Astrocyte (in vitro differentiated cells and primary cell): ENCODE measurements at regions not wholly inside any gene's neighbourhood (a gene's known extent, or its start where the extent isn't known, plus 50 kb on each side); places are given as distances from the start of the nearest gene placed in this dataset.

Experiments used
- DNase-seq: peaks from one replicate; pipeline ENCODE4 v3.0.0-alpha.2; 2010; ENCODE audit warnings: low read depth
- FAIRE-seq: peaks from 2 replicates; lab custom pipeline; 2011; peaks lifted over from hg19 to GRCh38; lab: Jason Lieb, UNC
- H2AFZ ChIP-seq: 2 replicates; pipeline ENCODE4 v1.6.0; 2012; ENCODE audit warnings: low read depth, low read length, inconsistent platforms
- H3K27ac ChIP-seq: 2 replicates; pipeline ENCODE4 v1.5.1; 2011; ENCODE audit warnings: low read depth, low read length, inconsistent platforms
- H3K27me3 ChIP-seq: 2 replicates; pipeline ENCODE4 v1.6.0; 2011; ENCODE audit warnings: low read length, inconsistent platforms; ENCODE audit not compliant: insufficient read depth
- H3K36me3 ChIP-seq: 2 replicates; pipeline ENCODE4 v1.5.1; 2011; ENCODE audit warnings: low read length, inconsistent platforms; ENCODE audit not compliant: insufficient read depth
- H3K4me1 ChIP-seq: 2 replicates; pipeline ENCODE4 v1.5.1; 2011; ENCODE audit warnings: low read length, inconsistent platforms; ENCODE audit not compliant: insufficient read depth
- H3K4me2 ChIP-seq: 2 replicates; pipeline ENCODE4 v1.6.0; 2012; ENCODE audit warnings: low read length, inconsistent platforms
- H3K4me3 ChIP-seq: 2 replicates; pipeline ENCODE4 v1.5.1; 2011; ENCODE audit warnings: low read depth, mild to moderate bottlenecking, low read length, inconsistent platforms; ENCODE audit not compliant: insufficient read depth
- H3K79me2 ChIP-seq: 2 replicates; pipeline ENCODE4 v1.6.0; 2012; ENCODE audit warnings: mild to moderate bottlenecking, low read length, inconsistent platforms; ENCODE audit not compliant: insufficient read depth
- H3K9ac ChIP-seq: 2 replicates; pipeline ENCODE4 v1.6.0; 2012; ENCODE audit warnings: mild to moderate bottlenecking, low read length, inconsistent platforms
- H3K9me3 ChIP-seq: 2 replicates; pipeline ENCODE4 v1.5.1; 2012; ENCODE audit warnings: low read depth, mild to moderate bottlenecking, low read length, inconsistent platforms; ENCODE audit not compliant: insufficient read depth
- H4K20me1 ChIP-seq: 2 replicates; pipeline ENCODE4 v1.6.0; 2012; ENCODE audit warnings: low read length, inconsistent platforms; ENCODE audit not compliant: insufficient read depth
- H3K27ac Mint-ChIP-seq: one replicate; pipeline ENCODE4 v1.8.0; 2021; ENCODE audit warnings: mild to moderate bottlenecking, mixed read lengths; ENCODE audit not compliant: unreplicated experiment
- H3K27me3 Mint-ChIP-seq: one replicate; pipeline ENCODE4 v1.8.0; 2021; ENCODE audit warnings: low read depth, mixed read lengths; ENCODE audit not compliant: unreplicated experiment
- H3K36me3 Mint-ChIP-seq: one replicate; pipeline ENCODE4 v1.8.0; 2021; ENCODE audit warnings: low read depth, mixed read lengths; ENCODE audit not compliant: unreplicated experiment
- H3K4me1 Mint-ChIP-seq: one replicate; pipeline ENCODE4 v1.8.0; 2021; ENCODE audit warnings: low read depth, mixed read lengths; ENCODE audit not compliant: unreplicated experiment
- H3K4me3 Mint-ChIP-seq: one replicate; pipeline ENCODE4 v1.8.0; 2021; ENCODE audit warnings: mild to moderate bottlenecking, moderate library complexity, mixed read lengths; ENCODE audit not compliant: unreplicated experiment
- H3K9me3 Mint-ChIP-seq: one replicate; pipeline ENCODE4 v1.8.0; 2021; ENCODE audit warnings: mild to moderate bottlenecking, mixed read lengths; ENCODE audit not compliant: unreplicated experiment
- EZH2 ChIP-seq: IDR thresholded peaks from 2 replicates; pipeline ENCODE4 v1.6.1; 2012; ENCODE audit warnings: mild to moderate bottlenecking, low read length, inconsistent platforms; ENCODE audit not compliant: insufficient read depth
- TF ChIP-seq, protein P1 (sequence below): IDR thresholded peaks from 2 replicates; pipeline ENCODE4 v1.5.1; 2011; ENCODE audit warnings: low read depth, mild to moderate bottlenecking, inconsistent platforms, low read length, moderate library complexity; ENCODE audit not compliant: insufficient read depth

- no peak overlapping the region for H3K4me3 Mint-ChIP-seq
- Histone ChIP-seq H3K9me3 (no peaks in the 10 kb centered on the region), H2AFZ (no peak overlapping the region), H3K27me3 (no peaks in the 10 kb centered on the region), H3K4me1 (peaks cover 24% of the 10 kb centered on the region), H3K36me3 (no peaks in the 10 kb centered on the region), H3K27ac (no peak overlapping the region), H3K4me2 (no peak overlapping the region), H4K20me1 (no peaks in the 10 kb centered on the region), H3K79me2 (no peaks in the 10 kb centered on the region), H3K9ac (no peak overlapping the region), H3K4me3 (no peak overlapping the region)
- H3K36me3 Mint-ChIP-seq = no peaks in the 10 kb centered on the region
- H3K27me3 Mint-ChIP-seq = peaks cover 58% of the 10 kb centered on the region
- H3K9me3 Mint-ChIP-seq = no peaks in the 10 kb centered on the region
- TF ChIP-seq, protein P1, sequence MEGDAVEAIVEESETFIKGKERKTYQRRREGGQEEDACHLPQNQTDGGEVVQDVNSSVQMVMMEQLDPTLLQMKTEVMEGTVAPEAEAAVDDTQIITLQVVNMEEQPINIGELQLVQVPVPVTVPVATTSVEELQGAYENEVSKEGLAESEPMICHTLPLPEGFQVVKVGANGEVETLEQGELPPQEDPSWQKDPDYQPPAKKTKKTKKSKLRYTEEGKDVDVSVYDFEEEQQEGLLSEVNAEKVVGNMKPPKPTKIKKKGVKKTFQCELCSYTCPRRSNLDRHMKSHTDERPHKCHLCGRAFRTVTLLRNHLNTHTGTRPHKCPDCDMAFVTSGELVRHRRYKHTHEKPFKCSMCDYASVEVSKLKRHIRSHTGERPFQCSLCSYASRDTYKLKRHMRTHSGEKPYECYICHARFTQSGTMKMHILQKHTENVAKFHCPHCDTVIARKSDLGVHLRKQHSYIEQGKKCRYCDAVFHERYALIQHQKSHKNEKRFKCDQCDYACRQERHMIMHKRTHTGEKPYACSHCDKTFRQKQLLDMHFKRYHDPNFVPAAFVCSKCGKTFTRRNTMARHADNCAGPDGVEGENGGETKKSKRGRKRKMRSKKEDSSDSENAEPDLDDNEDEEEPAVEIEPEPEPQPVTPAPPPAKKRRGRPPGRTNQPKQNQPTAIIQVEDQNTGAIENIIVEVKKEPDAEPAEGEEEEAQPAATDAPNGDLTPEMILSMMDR = no peak
- TF ChIP-seq EZH2 = no peak
- FAIRE-seq (no peak), DNase-seq (no peak)
- peaks cover 16% of the 10 kb centered on the region for H3K4me1 Mint-ChIP-seq
- H3K27ac Mint-ChIP-seq = no peak overlapping the region
Observed at GRCh38 chr9:89802781-89803355, 198.1 kb downstream of the GADD45G start.

GRCh38 chr9:89803403-89803802 is 198.6 kb downstream of the GADD45G start:
- DNase-seq (no peak), FAIRE-seq (no peak)
- Histone ChIP-seq H4K20me1 (no peaks in the 10 kb centered on the region), H3K27me3 (no peaks in the 10 kb centered on the region), H2AFZ (no peak overlapping the region), H3K4me1 (peaks cover 30% of the 10 kb centered on the region), H3K4me3 (no peak overlapping the region), H3K9me3 (no peaks in the 10 kb centered on the region), H3K27ac (no peak overlapping the region), H3K9ac (no peak overlapping the region), H3K36me3 (no peaks in the 10 kb centered on the region), H3K4me2 (no peak overlapping the region), H3K79me2 (no peaks in the 10 kb centered on the region)
- no peaks in the 10 kb centered on the region for H3K9me3 Mint-ChIP-seq
- TF ChIP-seq EZH2 = no peak
- TF ChIP-seq, protein P1 = no peak
- no peak overlapping the region for H3K4me3 Mint-ChIP-seq
- H3K27me3 Mint-ChIP-seq = peaks cover 55% of the 10 kb centered on the region
- H3K27ac Mint-ChIP-seq = no peak overlapping the region
- H3K36me3 Mint-ChIP-seq = no peaks in the 10 kb centered on the region
- peaks cover 17% of the 10 kb centered on the region for H3K4me1 Mint-ChIP-seq

GRCh38 chr9:89804766-89805531 is 200.1 kb downstream of the GADD45G start:
- DNase-seq (no peak), FAIRE-seq (no peak)
- H3K4me1 Mint-ChIP-seq = peaks cover 22% of the 10 kb centered on the region
- no peaks in the 10 kb centered on the region for H4K20me1 ChIP-seq
- no peak overlapping the region for H3K4me2 ChIP-seq
- no peak overlapping the region for H3K4me3 Mint-ChIP-seq
- no peak overlapping the region for H3K9ac ChIP-seq
- no peaks in the 10 kb centered on the region for H3K79me2 ChIP-seq
- H3K4me3 ChIP-seq = no peak overlapping the region
- peaks cover 53% of the 10 kb centered on the region for H3K27me3 Mint-ChIP-seq
- TF ChIP-seq, protein P1 = no peak
- TF ChIP-seq EZH2 = no peak
- no peak overlapping the region for H3K27ac Mint-ChIP-seq
- no peaks in the 10 kb centered on the region for H3K36me3 ChIP-seq
- no peaks in the 10 kb centered on the region for H3K9me3 ChIP-seq
- peaks cover 45% of the 10 kb centered on the region for H3K4me1 ChIP-seq
- H3K9me3 Mint-ChIP-seq = no peaks in the 10 kb centered on the region
- no peak overlapping the region for H2AFZ ChIP-seq
- no peak overlapping the region for H3K27ac ChIP-seq
- no peaks in the 10 kb centered on the region for H3K27me3 ChIP-seq
- H3K36me3 Mint-ChIP-seq = no peaks in the 10 kb centered on the region
